ENCODE measurements at regions not wholly inside any gene's neighbourhood (a gene's known extent, or its start where the extent isn't known, plus 50 kb on each side); places are given as distances from the start of the nearest gene placed in this dataset.

- 64 to 70% methylated on average over 2 of the region's 2 CpGs for WGBS, 2 donors
- DNase-seq (no peak), ATAC-seq (ENCODE audit: low FRiP score) (no peak)
- no peak overlapping the region for H3K27ac ChIP-seq (ENCODE audit: low read depth in 1 of 2, low read length in 2 of 2)
- H3K36me3 ChIP-seq (ENCODE audit: control insufficient read depth in 1 of 2, insufficient read depth in 2 of 2, low read length in 1 of 2): no peaks in the 10 kb centered on the region
- H3K9me3 ChIP-seq (ENCODE audit: control insufficient read depth, low read length): no peaks in the 10 kb centered on the region
- peaks cover 3 to 8% of the 10 kb centered on the region in 2 donors for H3K4me1 ChIP-seq (ENCODE audit: control insufficient read depth in 1 of 2, insufficient read depth in 2 of 2, low read length in 2 of 2)
- intact Hi-C loops (cut with DNase I): no loop called here
- H3K27me3 ChIP-seq (ENCODE audit: control insufficient read depth in 1 of 2, insufficient read depth in 2 of 2, low read length in 1 of 2): no peaks in the 10 kb centered on the region
- H3K4me3 ChIP-seq (ENCODE audit: low read length in 2 of 2): no peak overlapping the region
Observed at GRCh38 chr6:78599526-78599925, 267.8 kb upstream of the IRAK1BP1 start.

GRCh38 chr6:78605909-78606446 lies 261.4 kb upstream of the IRAK1BP1 start:
- H3K9me3 ChIP-seq (ENCODE audit: control insufficient read depth, low read length): no peaks in the 10 kb centered on the region
- DNase-seq (peak in 1 of 2 donors; percentile 55), ATAC-seq (ENCODE audit: low FRiP score) (peak; percentile 50)
- H3K4me1 ChIP-seq (ENCODE audit: control insufficient read depth in 1 of 2, insufficient read depth in 2 of 2, low read length in 2 of 2): peaks cover 0 to 3% of the 10 kb centered on the region in 2 donors
- intact Hi-C loops (cut with DNase I): loop anchor here in 1 of 2 donors (10.0 kb wide), 1 partner anchor 1141 kb away; the partner anchor contains the start of gene HTR1B
- no peak overlapping the region for H3K4me3 ChIP-seq (ENCODE audit: low read length in 2 of 2)
- H3K36me3 ChIP-seq (ENCODE audit: control insufficient read depth in 1 of 2, insufficient read depth in 2 of 2, low read length in 1 of 2): no peaks in the 10 kb centered on the region
- H3K27me3 ChIP-seq (ENCODE audit: control insufficient read depth in 1 of 2, insufficient read depth in 2 of 2, low read length in 1 of 2): no peaks in the 10 kb centered on the region
- H3K27ac ChIP-seq (ENCODE audit: low read depth in 1 of 2, low read length in 2 of 2): no peak overlapping the region
- 1 to 8% methylated on average over 2 of the region's 2 CpGs for WGBS, 2 donors

- no peaks in the 10 kb centered on the region for H3K36me3 ChIP-seq (ENCODE audit: control insufficient read depth in 1 of 2, insufficient read depth in 2 of 2, low read length in 1 of 2)
- intact Hi-C loops (cut with DNase I): loop anchor here in 1 of 2 donors (10.0 kb wide), 1 partner anchor 1142 kb away; the partner anchor contains the start of gene HTR1B
Observed at GRCh38 chr6:78607189-78607588, 260.2 kb upstream of the IRAK1BP1 start.

GRCh38 chr6:78611102-78611620 lies 256.2 kb upstream of the IRAK1BP1 start:
- H3K27ac ChIP-seq (ENCODE audit: low read depth in 1 of 2, low read length in 2 of 2): no peak overlapping the region
- intact Hi-C loops (cut with DNase I): no loop called here
- no peak for DNase-seq
- H3K4me1 ChIP-seq (ENCODE audit: control insufficient read depth in 1 of 2, insufficient read depth in 2 of 2, low read length in 2 of 2): peaks cover 3 to 6% of the 10 kb centered on the region in 2 donors
- 94 to 96% methylated on average over 7 of the region's 7 CpGs for WGBS, 2 donors
- H3K27me3 ChIP-seq (ENCODE audit: control insufficient read depth in 1 of 2, insufficient read depth in 2 of 2, low read length in 1 of 2): no peaks in the 10 kb centered on the region
- H3K9me3 ChIP-seq (ENCODE audit: control insufficient read depth, low read length): no peaks in the 10 kb centered on the region
- no peaks in the 10 kb centered on the region for H3K36me3 ChIP-seq (ENCODE audit: control insufficient read depth in 1 of 2, insufficient read depth in 2 of 2, low read length in 1 of 2)
- H3K4me3 ChIP-seq (ENCODE audit: low read length in 2 of 2): no peak overlapping the region
- ATAC-seq (ENCODE audit: low FRiP score): no peak

More at GRCh38 chr6:78607189-78607588, 260.2 kb upstream of the IRAK1BP1 start:
- DNase-seq (no peak), ATAC-seq (ENCODE audit: low FRiP score) (no peak)
- H3K9me3 ChIP-seq (ENCODE audit: control insufficient read depth, low read length): no peaks in the 10 kb centered on the region
- peak overlapping the region in 1 of 2 donors; percentile 36 for H3K27ac ChIP-seq (ENCODE audit: low read depth in 1 of 2, low read length in 2 of 2)
- H3K4me3 ChIP-seq (ENCODE audit: low read length in 2 of 2): no peak overlapping the region
- WGBS, 2 donors: 59 to 83% methylated on average over 1 of the region's 1 CpG
- H3K27me3 ChIP-seq (ENCODE audit: control insufficient read depth in 1 of 2, insufficient read depth in 2 of 2, low read length in 1 of 2): no peaks in the 10 kb centered on the region
- peaks cover 0 to 3% of the 10 kb centered on the region in 2 donors for H3K4me1 ChIP-seq (ENCODE audit: control insufficient read depth in 1 of 2, insufficient read depth in 2 of 2, low read length in 2 of 2)

GRCh38 chr6:78611886-78612480 lies 255.4 kb upstream of the IRAK1BP1 start:
- Histone ChIP-seq H3K27ac (ENCODE audit: low read depth in 1 of 2, low read length in 2 of 2) (no peak overlapping the region), H3K36me3 (ENCODE audit: control insufficient read depth in 1 of 2, insufficient read depth in 2 of 2, low read length in 1 of 2) (no peaks in the 10 kb centered on the region), H3K27me3 (ENCODE audit: control insufficient read depth in 1 of 2, insufficient read depth in 2 of 2, low read length in 1 of 2) (no peaks in the 10 kb centered on the region), H3K4me3 (ENCODE audit: low read length in 2 of 2) (no peak overlapping the region), H3K4me1 (ENCODE audit: control insufficient read depth in 1 of 2, insufficient read depth in 2 of 2, low read length in 2 of 2) (peaks cover under 1 to 6% of the 10 kb centered on the region in 2 donors), H3K9me3 (ENCODE audit: control insufficient read depth, low read length) (no peaks in the 10 kb centered on the region)
- intact Hi-C loops (cut with DNase I): no loop called here
- no peak for ATAC-seq (ENCODE audit: low FRiP score)
- WGBS, 2 donors: 77 to 80% methylated on average over 4 of the region's 4 CpGs
- DNase-seq: no peak

- peak overlapping the region in 1 of 2 donors; percentile 57 for H3K27ac ChIP-seq (ENCODE audit: low read depth in 1 of 2, low read length in 2 of 2)
- H3K9me3 ChIP-seq (ENCODE audit: control insufficient read depth, low read length): no peaks in the 10 kb centered on the region
- DNase-seq: no peak
- peaks cover 0 to 6% of the 10 kb centered on the region in 2 donors for H3K4me1 ChIP-seq (ENCODE audit: control insufficient read depth in 1 of 2, insufficient read depth in 2 of 2, low read length in 2 of 2)
- intact Hi-C loops (cut with DNase I): no loop called here
- WGBS, 2 donors: 0 to 3% methylated on average over 1 of the region's 1 CpG
- no peak for ATAC-seq (ENCODE audit: low FRiP score)
- H3K36me3 ChIP-seq (ENCODE audit: control insufficient read depth in 1 of 2, insufficient read depth in 2 of 2, low read length in 1 of 2): no peaks in the 10 kb centered on the region
- no peak overlapping the region for H3K4me3 ChIP-seq (ENCODE audit: low read length in 2 of 2)
- H3K27me3 ChIP-seq (ENCODE audit: control insufficient read depth in 1 of 2, insufficient read depth in 2 of 2, low read length in 1 of 2): no peaks in the 10 kb centered on the region
Observed at GRCh38 chr6:78614961-78615360, 252.4 kb upstream of the IRAK1BP1 start.

GRCh38 chr6:78615430-78615904 lies 251.9 kb upstream of the IRAK1BP1 start:
- H3K36me3 ChIP-seq (ENCODE audit: control insufficient read depth in 1 of 2, insufficient read depth in 2 of 2, low read length in 1 of 2): no peaks in the 10 kb centered on the region
- peak overlapping the region in 1 of 2 donors; percentile 67 for H3K27ac ChIP-seq (ENCODE audit: low read depth in 1 of 2, low read length in 2 of 2)
- intact Hi-C loops (cut with DNase I): no loop called here
- H3K4me1 ChIP-seq (ENCODE audit: control insufficient read depth in 1 of 2, insufficient read depth in 2 of 2, low read length in 2 of 2): peaks cover 0 to 6% of the 10 kb centered on the region in 2 donors
- DNase-seq: no peak
- H3K9me3 ChIP-seq (ENCODE audit: control insufficient read depth, low read length): no peaks in the 10 kb centered on the region
- no peaks in the 10 kb centered on the region for H3K27me3 ChIP-seq (ENCODE audit: control insufficient read depth in 1 of 2, insufficient read depth in 2 of 2, low read length in 1 of 2)
- H3K4me3 ChIP-seq (ENCODE audit: low read length in 2 of 2): no peak overlapping the region
- no peak for ATAC-seq (ENCODE audit: low FRiP score)
- WGBS, 2 donors: 65 to 82% methylated on average over 1 of the region's 1 CpG

GRCh38 chr6:78618970-78619369 lies 248.4 kb upstream of the IRAK1BP1 start:
- no peaks in the 10 kb centered on the region for H3K9me3 ChIP-seq (ENCODE audit: control insufficient read depth, low read length)
- no peak overlapping the region for H3K27ac ChIP-seq (ENCODE audit: low read depth in 1 of 2, low read length in 2 of 2)
- H3K4me1 ChIP-seq (ENCODE audit: control insufficient read depth in 1 of 2, insufficient read depth in 2 of 2, low read length in 2 of 2): peaks cover 0 to 6% of the 10 kb centered on the region in 2 donors
- DNase-seq (no peak), ATAC-seq (ENCODE audit: low FRiP score) (no peak)
- intact Hi-C loops (cut with DNase I): no loop called here
- 1 to 8% methylated on average over 2 of the region's 2 CpGs for WGBS, 2 donors
- no peaks in the 10 kb centered on the region for H3K27me3 ChIP-seq (ENCODE audit: control insufficient read depth in 1 of 2, insufficient read depth in 2 of 2, low read length in 1 of 2)
- H3K36me3 ChIP-seq (ENCODE audit: control insufficient read depth in 1 of 2, insufficient read depth in 2 of 2, low read length in 1 of 2): no peaks in the 10 kb centered on the region
- H3K4me3 ChIP-seq (ENCODE audit: low read length in 2 of 2): no peak overlapping the region

- ATAC-seq (ENCODE audit: low FRiP score): no peak
- DNase-seq: no peak
- H3K27ac ChIP-seq (ENCODE audit: low read depth in 1 of 2, low read length in 2 of 2): no peak overlapping the region
- intact Hi-C loops (cut with DNase I): no loop called here
- no peaks in the 10 kb centered on the region for H3K36me3 ChIP-seq (ENCODE audit: control insufficient read depth in 1 of 2, insufficient read depth in 2 of 2, low read length in 1 of 2)
- H3K4me3 ChIP-seq (ENCODE audit: low read length in 2 of 2): no peak overlapping the region
- H3K4me1 ChIP-seq (ENCODE audit: control insufficient read depth in 1 of 2, insufficient read depth in 2 of 2, low read length in 2 of 2): no peaks in the 10 kb centered on the region
- H3K9me3 ChIP-seq (ENCODE audit: control insufficient read depth, low read length): no peaks in the 10 kb centered on the region
- no peaks in the 10 kb centered on the region for H3K27me3 ChIP-seq (ENCODE audit: control insufficient read depth in 1 of 2, insufficient read depth in 2 of 2, low read length in 1 of 2)
Observed at GRCh38 chr6:78623554-78623953, 243.8 kb upstream of the IRAK1BP1 start.

Data from aorta (tissue), 5 donors.